Activated T-helper 17 cell treated with anti-CD3 and anti-CD28 coated beads, Interleukin-2, amount 50 U/mL, for 72 hours (primary cell): ENCODE measurements at regions not wholly inside any gene's neighbourhood (a gene's known extent, or its start where the extent isn't known, plus 50 kb on each side); places are given as distances from the start of the nearest gene placed in this dataset.
A peak's percentile ranks its signal among the peaks of the same experiment; 100 is the strongest.

ENCODE experiments used
- ATAC-seq: fragments of 150-1000 bp; cut with Tn5 transposase; replicated peaks from 2 replicates; pipeline ENCODE4 v1.10.0; 2021; ENCODE audit warnings: mild to moderate bottlenecking, moderate library complexity
- H3K27ac Mint-ChIP-seq: one replicate; pipeline ENCODE4 v1.8.0; 2022; ENCODE audit warnings: mixed read lengths
- H3K27me3 Mint-ChIP-seq: one replicate; pipeline ENCODE4 v1.8.0; 2022; ENCODE audit warnings: mixed read lengths
- H3K36me3 Mint-ChIP-seq: one replicate; pipeline ENCODE4 v1.8.0; 2022; ENCODE audit warnings: low read depth, mild to moderate bottlenecking, mixed read lengths
- H3K4me1 Mint-ChIP-seq: one replicate; pipeline ENCODE4 v1.8.0; 2022; ENCODE audit warnings: mixed read lengths
- H3K4me3 Mint-ChIP-seq: one replicate; pipeline ENCODE4 v1.8.0; 2022; ENCODE audit warnings: mild to moderate bottlenecking, mixed read lengths
- H3K9me3 Mint-ChIP-seq: one replicate; pipeline ENCODE4 v1.8.0; 2022; ENCODE audit warnings: mixed read lengths

DNA sequence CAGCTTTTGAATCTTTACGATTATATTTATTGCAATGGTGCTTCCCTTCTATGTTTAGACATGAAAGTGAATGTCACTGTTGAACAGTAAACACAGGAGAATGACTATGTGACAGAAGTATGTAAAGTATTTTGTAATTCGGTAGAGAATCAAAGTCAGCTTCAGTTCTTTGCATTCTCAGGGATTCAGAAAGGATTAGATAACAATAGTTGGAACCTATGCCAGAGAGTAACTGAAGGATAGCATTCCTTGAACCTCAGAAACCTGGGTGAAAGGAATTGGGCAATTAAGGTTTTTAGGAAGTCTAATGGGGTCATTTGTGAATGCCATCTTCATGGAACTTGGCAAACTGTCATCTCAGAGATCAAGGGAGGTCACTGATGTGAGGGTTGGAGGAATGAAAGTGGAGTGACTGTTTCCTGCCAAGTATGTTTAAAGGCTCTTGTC, 305.3 kb upstream of the DDHD1 start:
- H3K36me3 Mint-ChIP-seq = no peaks in the 10 kb centered on the region
- H3K27me3 Mint-ChIP-seq = no peaks in the 10 kb centered on the region
- H3K27ac Mint-ChIP-seq = no peak overlapping the region
- no peaks in the 10 kb centered on the region for H3K4me1 Mint-ChIP-seq
- H3K9me3 Mint-ChIP-seq = no peaks in the 10 kb centered on the region
- ATAC-seq = no peak
- H3K4me3 Mint-ChIP-seq = no peak overlapping the region

- Mint-ChIP-seq H3K27me3 (no peaks in the 10 kb centered on the region), H3K4me3 (no peak overlapping the region), H3K9me3 (no peaks in the 10 kb centered on the region), H3K27ac (no peak overlapping the region), H3K4me1 (no peaks in the 10 kb centered on the region), H3K36me3 (no peaks in the 10 kb centered on the region)
- no peak for ATAC-seq
Observed at GRCh38 chr14:53456931-53457330, 303.8 kb upstream of the DDHD1 start.

DNA sequence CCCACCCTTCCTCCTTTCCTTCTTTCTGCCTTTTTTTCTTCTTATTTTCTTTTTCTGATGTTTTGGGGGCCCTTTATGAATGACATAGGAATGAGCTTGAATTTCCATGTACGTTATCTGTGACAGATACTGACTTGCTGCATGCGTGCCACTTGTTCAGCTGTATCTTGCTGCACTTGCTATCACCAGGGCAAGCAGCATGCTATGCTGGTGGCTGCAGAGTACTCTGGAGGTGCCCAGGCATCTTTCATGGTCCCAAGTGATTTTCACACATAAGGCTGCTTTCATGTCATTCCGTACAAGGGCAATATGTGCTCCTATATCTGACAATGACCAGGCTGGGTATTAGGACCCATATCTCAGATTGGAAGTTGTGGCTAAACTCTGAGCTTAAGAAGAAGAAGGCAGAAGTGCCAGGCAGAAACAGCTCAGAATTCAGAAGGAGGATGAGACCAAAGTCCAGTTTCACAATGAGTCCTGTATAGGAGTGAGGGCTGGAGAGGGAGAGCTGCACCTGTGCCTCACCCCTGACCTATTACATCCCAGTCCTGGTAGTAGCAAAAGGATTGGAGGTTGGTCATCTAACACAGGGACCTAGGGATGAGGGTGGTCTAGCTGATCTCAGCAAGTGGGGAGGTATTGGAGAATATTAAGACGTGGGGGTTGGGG, 299.0 kb upstream of the DDHD1 start:
- no peaks in the 10 kb centered on the region for H3K9me3 Mint-ChIP-seq
- no peak overlapping the region for H3K27ac Mint-ChIP-seq
- no peak for ATAC-seq
- no peaks in the 10 kb centered on the region for H3K4me1 Mint-ChIP-seq
- no peaks in the 10 kb centered on the region for H3K27me3 Mint-ChIP-seq
- no peaks in the 10 kb centered on the region for H3K36me3 Mint-ChIP-seq
- no peak overlapping the region for H3K4me3 Mint-ChIP-seq

DNA sequence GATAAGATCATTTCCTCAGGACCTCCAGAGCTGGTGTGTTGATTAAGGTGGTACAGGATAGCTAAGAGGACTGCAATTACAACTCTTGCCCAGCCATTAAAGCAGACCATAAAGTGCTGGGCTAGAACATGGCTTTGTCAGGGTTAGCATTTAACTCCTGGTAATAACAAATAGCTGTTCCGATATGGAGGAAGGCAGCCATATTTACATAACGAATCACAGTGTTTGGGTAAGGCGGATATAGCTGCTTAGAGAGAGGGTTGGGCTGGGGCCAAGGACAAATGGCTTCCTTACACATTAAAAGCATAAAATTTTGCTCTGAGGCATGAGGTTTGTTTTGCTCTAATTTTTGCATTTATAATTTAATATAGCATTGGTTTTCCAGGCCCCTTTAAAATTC, 297.7 kb upstream of the DDHD1 start:
- Mint-ChIP-seq H3K4me1 (no peaks in the 10 kb centered on the region), H3K36me3 (no peaks in the 10 kb centered on the region), H3K4me3 (no peak overlapping the region), H3K27me3 (no peaks in the 10 kb centered on the region), H3K9me3 (no peaks in the 10 kb centered on the region), H3K27ac (no peak overlapping the region)
- no peak for ATAC-seq

DNA sequence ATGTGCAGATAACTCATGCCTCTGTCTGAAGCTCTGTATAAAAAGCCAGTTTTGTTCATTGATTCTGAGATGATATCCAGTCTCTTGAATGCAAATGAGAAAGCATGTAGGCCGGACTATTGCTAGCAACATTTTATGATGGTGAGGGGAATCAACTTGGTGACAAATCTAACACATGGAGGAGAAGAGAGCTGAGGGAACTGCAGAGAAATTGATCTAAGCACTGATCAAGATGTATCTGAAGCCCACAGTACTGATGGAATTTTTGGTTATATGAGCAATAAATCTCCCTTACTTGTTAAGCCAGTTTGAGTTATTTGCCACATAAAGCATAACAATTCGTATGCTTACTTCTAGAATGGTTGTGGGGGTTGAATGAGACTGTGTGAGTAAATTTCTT, 295.6 kb upstream of the DDHD1 start:
- ATAC-seq = no peak
- Mint-ChIP-seq H3K27me3 (no peaks in the 10 kb centered on the region), H3K4me3 (no peak overlapping the region), H3K4me1 (no peaks in the 10 kb centered on the region), H3K27ac (no peak overlapping the region), H3K9me3 (peaks cover 5% of the 10 kb centered on the region), H3K36me3 (no peaks in the 10 kb centered on the region)

DNA sequence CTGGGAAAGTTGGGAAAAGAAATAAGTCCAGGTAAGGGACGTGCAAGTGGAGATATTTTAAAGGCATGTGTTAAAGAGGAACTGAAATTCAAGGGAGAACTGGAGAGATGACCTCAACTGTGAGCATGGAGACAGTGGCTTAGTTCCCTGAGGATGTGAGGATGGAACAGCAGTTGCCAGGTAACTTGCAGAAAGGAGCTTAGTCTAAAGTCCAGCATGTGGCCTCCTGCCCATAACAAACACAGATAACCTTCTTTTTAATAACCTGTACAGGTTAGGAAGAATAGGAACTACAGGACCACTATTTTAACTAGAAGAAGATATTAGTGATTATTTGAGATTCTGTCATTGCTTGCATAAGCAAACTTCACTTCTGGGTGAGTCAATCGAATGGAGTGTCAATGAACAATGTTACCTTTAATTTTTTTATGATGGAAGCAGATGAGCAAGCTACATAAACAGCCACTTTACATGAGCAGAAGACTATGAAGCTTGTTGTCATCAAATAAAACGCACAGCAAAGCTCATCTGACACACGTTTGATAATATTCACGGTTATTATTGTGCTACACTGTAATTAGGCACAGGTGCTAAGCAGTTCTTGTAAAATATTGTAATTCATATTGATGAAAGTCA, 291.7 kb upstream of the DDHD1 start:
- Mint-ChIP-seq H3K27ac (no peak overlapping the region), H3K36me3 (no peaks in the 10 kb centered on the region), H3K27me3 (no peaks in the 10 kb centered on the region), H3K4me3 (no peak overlapping the region), H3K4me1 (no peaks in the 10 kb centered on the region), H3K9me3 (peaks cover 5% of the 10 kb centered on the region)
- no peak for ATAC-seq

DNA sequence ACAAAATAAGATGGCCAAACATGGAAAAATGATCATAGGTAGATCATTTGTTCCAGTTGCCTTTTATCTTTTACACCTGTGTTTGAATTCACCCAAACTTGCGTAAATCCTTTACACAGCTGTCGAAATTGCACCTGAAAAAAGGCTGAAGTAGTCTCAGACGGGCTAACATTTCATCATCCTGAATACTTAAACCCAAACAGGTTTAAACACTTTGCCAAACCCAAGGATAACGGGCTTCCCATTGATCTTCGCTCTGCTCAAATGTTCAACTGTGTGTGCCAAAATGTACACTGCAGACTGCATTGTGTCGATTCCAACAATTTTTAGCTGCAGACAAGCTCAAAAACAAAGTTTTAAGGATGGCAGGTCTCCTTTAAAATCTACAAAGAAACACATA, 288.7 kb upstream of the DDHD1 start:
- no peak overlapping the region for H3K4me3 Mint-ChIP-seq
- ATAC-seq = no peak
- no peaks in the 10 kb centered on the region for H3K4me1 Mint-ChIP-seq

DNA sequence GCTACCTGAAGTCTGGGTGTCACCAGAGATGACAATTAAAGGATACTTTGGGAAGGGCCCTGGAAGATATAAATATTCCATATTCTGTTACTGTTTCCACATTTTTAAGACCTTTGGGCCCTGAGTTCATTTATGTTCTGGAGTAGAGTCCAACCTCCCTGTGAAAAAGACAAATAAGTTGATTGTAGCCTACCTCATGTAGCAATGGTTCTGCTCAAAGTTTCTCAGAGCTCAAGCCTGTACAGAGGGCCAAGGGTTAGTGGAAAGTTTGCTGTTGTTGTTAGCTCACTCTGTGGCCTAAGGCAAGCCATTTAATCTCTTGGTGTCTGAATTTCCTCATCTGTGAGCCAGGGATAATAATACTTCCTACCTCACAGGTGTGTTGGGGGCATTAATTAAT, 284.7 kb upstream of the DDHD1 start:
- no peak overlapping the region for H3K4me3 Mint-ChIP-seq
- ATAC-seq = no peak
- no peaks in the 10 kb centered on the region for H3K27me3 Mint-ChIP-seq
- H3K9me3 Mint-ChIP-seq = peaks cover 7% of the 10 kb centered on the region
- H3K4me1 Mint-ChIP-seq = no peaks in the 10 kb centered on the region
- no peaks in the 10 kb centered on the region for H3K36me3 Mint-ChIP-seq
- no peak overlapping the region for H3K27ac Mint-ChIP-seq

More for the DNA sequence above, 288.7 kb upstream of the DDHD1 start:
- no peaks in the 10 kb centered on the region for H3K27me3 Mint-ChIP-seq
- H3K36me3 Mint-ChIP-seq = no peaks in the 10 kb centered on the region
- H3K9me3 Mint-ChIP-seq = peaks cover 12% of the 10 kb centered on the region
- H3K27ac Mint-ChIP-seq = no peak overlapping the region

DNA sequence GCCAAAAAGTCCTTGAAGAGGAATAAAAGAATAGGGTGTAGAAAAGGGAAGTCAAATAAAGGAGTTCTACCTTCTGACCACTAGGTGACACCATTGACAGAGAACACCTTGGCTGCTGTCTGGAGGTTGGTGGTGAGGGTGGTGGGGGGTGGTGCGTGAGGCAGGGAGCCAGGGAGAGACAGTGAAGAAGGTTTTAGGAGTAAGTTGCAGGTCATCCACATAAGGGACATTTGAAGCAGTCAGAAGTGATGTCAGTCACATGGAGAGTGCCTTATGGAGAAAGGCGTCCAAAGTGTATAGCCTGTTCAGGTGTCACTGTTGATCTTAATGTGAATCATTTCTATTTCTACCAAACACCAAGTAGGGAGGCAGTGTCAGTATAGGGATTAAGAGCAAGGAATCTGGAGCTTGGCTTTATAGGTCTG, 279.3 kb upstream of the DDHD1 start:
- Mint-ChIP-seq H3K36me3 (no peaks in the 10 kb centered on the region), H3K4me1 (no peaks in the 10 kb centered on the region), H3K27ac (no peak overlapping the region), H3K4me3 (no peak overlapping the region), H3K27me3 (no peaks in the 10 kb centered on the region), H3K9me3 (no peaks in the 10 kb centered on the region)
- peak; percentile 37 for ATAC-seq

DNA sequence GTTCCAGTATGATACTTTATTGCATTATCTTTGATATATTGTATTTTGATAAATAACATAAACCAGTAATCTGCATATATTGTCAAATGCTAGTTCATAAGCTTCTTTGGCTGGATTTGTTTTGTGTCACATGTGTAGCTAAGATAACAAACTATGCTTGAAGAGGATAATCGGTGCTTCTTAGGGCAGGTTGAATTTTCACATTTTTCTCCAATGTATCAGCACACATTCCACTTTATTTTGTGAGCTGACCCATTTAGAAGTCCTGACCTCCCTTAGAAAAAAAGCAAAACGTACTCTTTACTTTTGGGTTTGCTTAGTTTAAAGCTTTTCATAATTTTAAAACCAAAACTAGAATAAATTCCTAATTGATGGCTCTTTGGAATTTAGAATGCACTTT, 277.7 kb upstream of the DDHD1 start:
- H3K4me1 Mint-ChIP-seq = no peaks in the 10 kb centered on the region
- no peaks in the 10 kb centered on the region for H3K27me3 Mint-ChIP-seq
- H3K4me3 Mint-ChIP-seq = no peak overlapping the region
- peaks cover 9% of the 10 kb centered on the region for H3K9me3 Mint-ChIP-seq
- H3K27ac Mint-ChIP-seq = no peak overlapping the region
- H3K36me3 Mint-ChIP-seq = no peaks in the 10 kb centered on the region
- no peak for ATAC-seq

DNA sequence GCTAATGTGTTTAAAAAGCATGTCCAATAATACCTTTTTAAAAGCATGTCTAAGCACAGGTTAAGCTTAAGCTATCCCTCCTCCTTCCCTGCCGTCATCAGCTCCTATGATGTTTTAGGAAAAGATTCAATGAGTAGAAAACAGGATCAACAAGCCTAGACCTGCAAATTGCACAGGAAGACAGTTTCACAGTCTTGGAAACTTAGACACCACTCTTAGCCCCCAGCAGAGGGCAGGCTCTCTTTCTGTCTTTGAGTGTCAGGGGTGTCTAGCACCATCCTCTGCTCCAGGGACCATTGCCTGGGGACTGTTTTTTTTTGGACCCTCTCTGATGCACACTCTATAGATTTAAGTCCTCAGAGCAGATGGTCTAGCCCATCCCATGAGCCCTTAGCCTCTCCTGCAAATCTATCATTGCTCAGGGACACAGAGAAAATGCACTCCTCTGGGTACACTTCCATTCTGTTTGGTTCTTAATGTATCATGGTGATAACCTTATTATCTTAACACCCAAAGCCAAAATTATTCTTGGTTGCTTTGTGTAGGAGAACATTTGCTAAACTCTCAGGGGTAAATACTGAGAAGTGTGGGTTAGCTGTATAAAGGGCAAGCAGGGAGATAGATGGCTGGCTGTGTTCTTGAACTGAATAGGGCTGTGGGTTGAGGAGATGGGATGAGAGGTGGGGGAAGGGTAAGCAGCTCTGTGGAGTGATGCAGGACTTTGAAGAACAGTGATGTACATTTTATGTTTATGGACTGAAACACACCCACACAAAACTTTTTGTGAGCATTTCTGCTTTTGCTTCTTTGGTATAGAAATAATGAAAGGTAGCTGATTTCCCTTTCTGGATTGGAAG, 259.9 kb upstream of the DDHD1 start:
- H3K36me3 Mint-ChIP-seq = no peaks in the 10 kb centered on the region
- H3K9me3 Mint-ChIP-seq = peaks cover 14% of the 10 kb centered on the region
- no peak overlapping the region for H3K27ac Mint-ChIP-seq
- no peaks in the 10 kb centered on the region for H3K4me1 Mint-ChIP-seq
- H3K27me3 Mint-ChIP-seq = no peaks in the 10 kb centered on the region
- H3K4me3 Mint-ChIP-seq = no peak overlapping the region
- ATAC-seq = peak; percentile 19

GRCh38 chr14:53411125-53411524, 258.0 kb upstream of the DDHD1 start:
- Mint-ChIP-seq H3K27ac (no peak overlapping the region), H3K36me3 (no peaks in the 10 kb centered on the region), H3K9me3 (peaks cover 2% of the 10 kb centered on the region), H3K4me3 (no peak overlapping the region), H3K4me1 (no peaks in the 10 kb centered on the region), H3K27me3 (no peaks in the 10 kb centered on the region)
- no peak for ATAC-seq

DNA sequence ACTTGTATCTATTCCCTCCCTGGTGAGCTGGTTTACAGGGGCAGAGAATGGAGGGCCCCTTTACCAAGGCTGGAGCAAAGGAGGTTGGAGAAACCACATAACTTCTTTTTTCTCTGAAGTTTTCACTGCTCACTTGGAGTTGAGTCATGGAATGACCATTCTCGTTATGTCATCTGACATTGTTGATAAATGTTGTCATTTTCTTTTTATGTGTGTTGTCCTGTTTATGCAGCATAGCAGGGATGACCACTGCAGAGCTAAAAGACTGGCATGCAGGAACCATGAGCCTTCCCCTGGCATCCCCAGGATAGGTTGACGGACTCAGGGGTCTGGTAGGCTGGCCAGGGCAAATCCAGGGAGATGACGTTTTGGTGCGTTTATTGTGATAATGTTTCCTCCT, 256.8 kb upstream of the DDHD1 start:
- Mint-ChIP-seq H3K36me3 (no peaks in the 10 kb centered on the region), H3K27me3 (no peaks in the 10 kb centered on the region), H3K27ac (no peak overlapping the region), H3K4me3 (no peak overlapping the region), H3K4me1 (no peaks in the 10 kb centered on the region), H3K9me3 (no peaks in the 10 kb centered on the region)
- ATAC-seq = no peak

- H3K9me3 Mint-ChIP-seq = no peaks in the 10 kb centered on the region
Observed at GRCh38 chr14:53409289-53409688, 256.2 kb upstream of the DDHD1 start.

More at GRCh38 chr14:53409289-53409688, 256.2 kb upstream of the DDHD1 start:
- ATAC-seq = no peak
- Mint-ChIP-seq H3K36me3 (no peaks in the 10 kb centered on the region), H3K27me3 (no peaks in the 10 kb centered on the region), H3K4me3 (no peak overlapping the region), H3K27ac (no peak overlapping the region), H3K4me1 (no peaks in the 10 kb centered on the region)
